Ascending aorta (tissue), 2 donors: ENCODE measurements at regions not wholly inside any gene's neighbourhood (a gene's known extent, or its start where the extent isn't known, plus 50 kb on each side); places are given as distances from the start of the nearest gene placed in this dataset.

Experiments
- DNase-seq, 2 donors: peaks; one replicate each; pipeline ENCODE4 v3.0.0-alpha.2; 2019; ENCODE audit warnings: low spot score in 2 of 2
- H3K27ac ChIP-seq, 2 donors: fragments of 200-600 bp; sonication (generic); one replicate each; pipeline ENCODE4 v1.5.1; 2016 to 2017; ENCODE audit warnings: mild to moderate bottlenecking in 1 of 2
- H3K27me3 ChIP-seq: fragments of 200-600 bp; sonication (generic); one replicate; pipeline ENCODE4 v1.5.1; 2017
- H3K36me3 ChIP-seq, 2 donors: fragments of 200-600 bp; sonication (generic); one replicate each; pipeline ENCODE4 v1.5.1; 2016
- H3K4me1 ChIP-seq, 2 donors: fragments of 200-600 bp; sonication (generic); one replicate each; pipeline ENCODE4 v1.5.1; 2016 to 2017; ENCODE audit warnings: mild to moderate bottlenecking in 1 of 2
- H3K4me3 ChIP-seq, 2 donors: fragments of 200-600 bp; sonication (generic); one replicate each; pipeline ENCODE4 v1.5.1; 2016 to 2017; ENCODE audit warnings: mild to moderate bottlenecking in 1 of 2
- H3K9me3 ChIP-seq, 2 donors: fragments of 200-600 bp; sonication (generic); one replicate each; pipeline ENCODE4 v1.5.1; 2016
- CTCF ChIP-seq, 3 experiments: fragments of 200-600 bp in 2 of 3; fragments of 450-650 bp in 1 of 3; sonication (generic) in 2 of 3; IDR thresholded peaks; one replicate each; pipeline ENCODE4 v1.5.1; 2016 to 2019; ENCODE audit warnings: antibody characterized with exemption in 3 of 3, mild to moderate bottlenecking in 1 of 3, moderate library complexity in 1 of 3
- intact Hi-C: fragments of 100-400 bp; cut with DNase I; formaldehyde crosslinking; loops from one replicate; pipeline ENCODE4 v1.15.1; 2023

- intact Hi-C loops, result loop anchor here (10.0 kb wide), 1 partner anchor 118 kb away; no protein-coding TSS in a partner anchor
- Histone ChIP-seq H3K9me3 (no peaks in the 10 kb centered on the region), H3K36me3 (no peaks in the 10 kb centered on the region), H3K27ac (no peak overlapping the region), H3K4me1 (peaks cover 0 to 5% of the 10 kb centered on the region in 2 donors), H3K27me3 (no peaks in the 10 kb centered on the region), H3K4me3 (no peak overlapping the region)
- DNase-seq, result peak in 1 of 2 donors; percentile 51
- no peak for TF ChIP-seq CTCF (IDR thresholded peaks at IDR 0.05)
These were observed 62.9 kb downstream of the ACKR3 start for GRCh38 chr2:236632295-236633218.

GRCh38 chr2:236633219-236633570 lies 63.6 kb downstream of the ACKR3 start:
- Histone ChIP-seq H3K9me3 (no peaks in the 10 kb centered on the region), H3K4me3 (no peak overlapping the region), H3K27me3 (no peaks in the 10 kb centered on the region), H3K36me3 (no peaks in the 10 kb centered on the region), H3K4me1 (peaks cover 0 to 5% of the 10 kb centered on the region in 2 donors), H3K27ac (no peak overlapping the region)
- no peak for TF ChIP-seq CTCF (IDR thresholded peaks at IDR 0.05)
- intact Hi-C loops, result loop anchor here (10.0 kb wide), 1 partner anchor 118 kb away; no protein-coding TSS in a partner anchor
- peak in 1 of 2 donors; percentile 52 for DNase-seq

- intact Hi-C loops, result loop anchor here (10.0 kb wide), 1 partner anchor 119 kb away; no protein-coding TSS in a partner anchor
- no peaks in the 10 kb centered on the region for H3K36me3 ChIP-seq
- peaks cover 0 to 5% of the 10 kb centered on the region in 2 donors for H3K4me1 ChIP-seq
- H3K27ac ChIP-seq, result no peak overlapping the region
- no peaks in the 10 kb centered on the region for H3K27me3 ChIP-seq
- peak in 1 of 2 donors; percentile 54 for DNase-seq
- TF ChIP-seq CTCF (IDR thresholded peaks at IDR 0.05), result no peak
- no peak overlapping the region for H3K4me3 ChIP-seq
- H3K9me3 ChIP-seq, result no peaks in the 10 kb centered on the region
These were observed 64.3 kb downstream of the ACKR3 start for GRCh38 chr2:236633775-236634560.

GRCh38 chr2:236636261-236636660 lies 66.6 kb downstream of the ACKR3 start:
- peak in 1 of 2 donors; percentile 42 for DNase-seq
- no peak overlapping the region for H3K27ac ChIP-seq

More at GRCh38 chr2:236636261-236636660, 66.6 kb downstream of the ACKR3 start:
- Histone ChIP-seq H3K4me1 (peaks cover 0 to 5% of the 10 kb centered on the region in 2 donors), H3K4me3 (no peak overlapping the region), H3K9me3 (no peaks in the 10 kb centered on the region), H3K36me3 (no peaks in the 10 kb centered on the region), H3K27me3 (no peaks in the 10 kb centered on the region)
- intact Hi-C loops, result loop anchor here (10.0 kb wide), 1 partner anchor 121 kb away; no protein-coding TSS in a partner anchor
- no peak for TF ChIP-seq CTCF (IDR thresholded peaks at IDR 0.05)
